ENCODE measurements at regions not wholly inside any gene's neighbourhood (a gene's known extent, or its start where the extent isn't known, plus 50 kb on each side); places are given as distances from the start of the nearest gene placed in this dataset.

DNA sequence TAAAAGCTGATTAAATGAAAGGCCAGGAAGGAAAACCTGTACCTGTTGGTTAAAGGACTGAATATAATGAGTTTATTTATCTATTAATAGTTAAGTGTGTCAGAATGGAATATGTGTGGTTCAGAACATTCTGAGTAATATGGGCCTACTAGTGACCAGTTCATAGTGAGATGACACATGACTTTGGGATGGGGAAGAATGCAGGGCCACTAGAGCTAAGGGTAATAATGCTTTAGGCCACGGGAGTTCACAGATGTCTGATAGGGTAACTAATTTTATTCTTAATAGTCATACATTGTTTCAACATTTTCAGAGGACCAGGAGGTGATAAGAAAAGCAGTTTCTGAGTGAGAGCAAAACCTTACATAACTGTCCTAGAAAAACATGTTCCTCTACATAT is 247.8 kb upstream of the OR4E1 start:
- H4K20me1 ChIP-seq (ENCODE audit: insufficient read depth, low read length) = no peaks in the 10 kb centered on the region
- no peak overlapping the region for H3K4me3 ChIP-seq (ENCODE audit: insufficient read depth, low read length)
- TF ChIP-seq, protein P1, sequence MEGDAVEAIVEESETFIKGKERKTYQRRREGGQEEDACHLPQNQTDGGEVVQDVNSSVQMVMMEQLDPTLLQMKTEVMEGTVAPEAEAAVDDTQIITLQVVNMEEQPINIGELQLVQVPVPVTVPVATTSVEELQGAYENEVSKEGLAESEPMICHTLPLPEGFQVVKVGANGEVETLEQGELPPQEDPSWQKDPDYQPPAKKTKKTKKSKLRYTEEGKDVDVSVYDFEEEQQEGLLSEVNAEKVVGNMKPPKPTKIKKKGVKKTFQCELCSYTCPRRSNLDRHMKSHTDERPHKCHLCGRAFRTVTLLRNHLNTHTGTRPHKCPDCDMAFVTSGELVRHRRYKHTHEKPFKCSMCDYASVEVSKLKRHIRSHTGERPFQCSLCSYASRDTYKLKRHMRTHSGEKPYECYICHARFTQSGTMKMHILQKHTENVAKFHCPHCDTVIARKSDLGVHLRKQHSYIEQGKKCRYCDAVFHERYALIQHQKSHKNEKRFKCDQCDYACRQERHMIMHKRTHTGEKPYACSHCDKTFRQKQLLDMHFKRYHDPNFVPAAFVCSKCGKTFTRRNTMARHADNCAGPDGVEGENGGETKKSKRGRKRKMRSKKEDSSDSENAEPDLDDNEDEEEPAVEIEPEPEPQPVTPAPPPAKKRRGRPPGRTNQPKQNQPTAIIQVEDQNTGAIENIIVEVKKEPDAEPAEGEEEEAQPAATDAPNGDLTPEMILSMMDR (IDR thresholded peaks at IDR 0.05; ENCODE audit: extremely low read depth, low read depth, low read length) = no peak
- H3K27ac ChIP-seq (ENCODE audit: low read depth, low read length) = no peak overlapping the region
- no peaks in the 10 kb centered on the region for H3K27me3 ChIP-seq (ENCODE audit: insufficient read depth, low read length)
- H3K79me2 ChIP-seq (ENCODE audit: insufficient read depth, low read length) = no peaks in the 10 kb centered on the region
- H3K9me3 ChIP-seq (ENCODE audit: low read depth, low read length) = no peaks in the 10 kb centered on the region
- H3K4me1 ChIP-seq (ENCODE audit: insufficient read depth, low read length) = no peaks in the 10 kb centered on the region
- no peak overlapping the region for H3K4me2 ChIP-seq (ENCODE audit: insufficient read depth, low read length)
- DNase-seq (ENCODE audit: insufficient read length, low spot score, missing footprints) = no peak
- no peaks in the 10 kb centered on the region for H3K36me3 ChIP-seq (ENCODE audit: insufficient read depth, low read length)
- H2AFZ ChIP-seq (ENCODE audit: low read length) = no peak overlapping the region

DNA sequence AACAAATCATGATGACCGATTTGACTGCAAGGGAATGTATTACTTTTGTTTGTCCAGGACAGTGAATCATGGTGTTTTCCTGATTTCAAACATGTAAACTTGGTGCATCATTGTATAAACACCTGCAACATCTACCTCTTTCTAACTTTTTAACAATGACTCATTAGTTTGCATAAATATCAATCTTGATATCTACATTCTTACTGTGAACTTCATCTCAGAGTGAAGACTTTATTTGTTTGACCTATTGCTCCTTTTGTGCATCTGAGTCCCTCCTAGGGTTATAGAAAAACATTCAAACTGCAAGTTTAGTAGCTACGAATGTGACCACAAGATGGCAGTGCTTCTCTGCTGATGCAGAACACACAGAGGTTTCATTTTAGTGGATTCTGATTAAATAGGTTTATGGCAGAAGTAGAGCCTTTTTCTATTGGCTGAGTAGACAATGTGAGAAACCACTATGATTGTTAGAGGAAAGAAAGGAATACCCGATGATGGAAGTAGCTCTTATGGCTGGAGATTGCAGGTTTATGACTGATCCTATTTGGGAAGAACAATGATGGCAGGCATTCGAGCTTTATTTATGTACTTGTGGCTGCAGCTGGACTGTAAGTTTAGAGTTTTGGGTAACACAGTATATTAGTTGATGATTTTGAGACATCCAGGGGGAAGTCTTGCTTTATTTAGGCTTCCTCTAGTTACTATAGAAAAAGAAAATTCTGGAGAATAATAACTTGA is 244.2 kb upstream of the OR4E1 start:
- no peaks in the 10 kb centered on the region for H3K9me3 ChIP-seq (ENCODE audit: low read depth, low read length)
- H3K27me3 ChIP-seq (ENCODE audit: insufficient read depth, low read length) = no peaks in the 10 kb centered on the region
- no peaks in the 10 kb centered on the region for H3K4me1 ChIP-seq (ENCODE audit: insufficient read depth, low read length)
- H3K79me2 ChIP-seq (ENCODE audit: insufficient read depth, low read length) = no peaks in the 10 kb centered on the region
- H3K36me3 ChIP-seq (ENCODE audit: insufficient read depth, low read length) = no peaks in the 10 kb centered on the region
- peak overlapping the region; percentile 57 for H3K4me2 ChIP-seq (ENCODE audit: insufficient read depth, low read length)
- no peak for DNase-seq (ENCODE audit: insufficient read length, low spot score, missing footprints)
- H3K4me3 ChIP-seq (ENCODE audit: insufficient read depth, low read length) = no peak overlapping the region
- H3K27ac ChIP-seq (ENCODE audit: low read depth, low read length) = no peak overlapping the region
- H2AFZ ChIP-seq (ENCODE audit: low read length) = peak overlapping the region; percentile 61
- TF ChIP-seq, protein P1 (IDR thresholded peaks at IDR 0.05; ENCODE audit: extremely low read depth, low read depth, low read length) = peak; percentile 80
- H4K20me1 ChIP-seq (ENCODE audit: insufficient read depth, low read length) = no peaks in the 10 kb centered on the region

DNA sequence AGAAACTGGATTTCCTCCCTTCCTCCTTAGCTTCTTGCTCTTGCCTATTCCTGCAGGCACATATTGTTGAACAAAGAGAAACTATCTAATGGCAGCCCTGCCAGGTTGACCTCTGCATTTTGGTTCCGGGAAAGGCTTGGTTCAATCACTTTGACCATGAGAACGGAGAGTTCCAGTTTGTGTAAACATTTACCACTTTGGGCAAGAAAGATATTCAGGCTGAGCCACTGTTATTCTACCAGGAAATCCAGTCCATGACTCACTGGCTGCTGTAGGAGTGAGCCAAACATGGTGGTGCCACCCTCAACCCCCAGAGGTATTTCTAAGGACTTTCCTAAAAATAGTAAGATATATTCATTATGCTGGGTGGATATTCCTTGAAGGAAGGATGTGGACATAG is 242.2 kb upstream of the OR4E1 start:
- Histone ChIP-seq H3K4me1 (ENCODE audit: insufficient read depth, low read length) (no peaks in the 10 kb centered on the region), H3K4me2 (ENCODE audit: insufficient read depth, low read length) (no peak overlapping the region), H2AFZ (ENCODE audit: low read length) (no peak overlapping the region), H3K79me2 (ENCODE audit: insufficient read depth, low read length) (no peaks in the 10 kb centered on the region), H3K9me3 (ENCODE audit: low read depth, low read length) (no peaks in the 10 kb centered on the region), H3K36me3 (ENCODE audit: insufficient read depth, low read length) (no peaks in the 10 kb centered on the region), H3K27me3 (ENCODE audit: insufficient read depth, low read length) (no peaks in the 10 kb centered on the region), H3K4me3 (ENCODE audit: insufficient read depth, low read length) (no peak overlapping the region), H3K27ac (ENCODE audit: low read depth, low read length) (no peak overlapping the region), H4K20me1 (ENCODE audit: insufficient read depth, low read length) (no peaks in the 10 kb centered on the region)
- DNase-seq (ENCODE audit: insufficient read length, low spot score, missing footprints) = no peak
- TF ChIP-seq, protein P1 (IDR thresholded peaks at IDR 0.05; ENCODE audit: extremely low read depth, low read depth, low read length) = no peak

DNA sequence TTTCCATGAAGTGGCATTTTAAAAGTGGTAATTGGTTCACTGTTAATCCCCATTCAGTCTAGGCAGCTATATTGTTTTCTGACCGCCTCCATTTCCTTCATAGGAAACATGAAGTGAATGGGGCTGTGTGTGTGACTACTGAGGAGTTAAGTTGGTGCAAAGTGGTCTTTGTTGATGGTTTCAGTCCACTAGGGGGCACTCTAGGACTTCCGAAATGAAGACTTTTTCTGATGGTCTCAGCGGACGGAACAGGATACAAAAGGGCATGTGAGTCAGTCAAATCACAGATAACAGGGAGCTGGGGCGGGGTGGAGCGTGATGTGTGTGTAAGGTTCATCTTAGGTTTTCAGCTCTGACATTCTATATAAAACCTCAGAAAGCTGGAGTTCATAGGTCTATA is 240.1 kb upstream of the OR4E1 start:
- Histone ChIP-seq H3K4me2 (ENCODE audit: insufficient read depth, low read length) (no peak overlapping the region), H3K4me1 (ENCODE audit: insufficient read depth, low read length) (no peaks in the 10 kb centered on the region), H3K27ac (ENCODE audit: low read depth, low read length) (no peak overlapping the region), H3K27me3 (ENCODE audit: insufficient read depth, low read length) (no peaks in the 10 kb centered on the region), H3K9me3 (ENCODE audit: low read depth, low read length) (no peaks in the 10 kb centered on the region), H3K4me3 (ENCODE audit: insufficient read depth, low read length) (no peak overlapping the region), H4K20me1 (ENCODE audit: insufficient read depth, low read length) (no peaks in the 10 kb centered on the region), H3K79me2 (ENCODE audit: insufficient read depth, low read length) (no peaks in the 10 kb centered on the region), H2AFZ (ENCODE audit: low read length) (no peak overlapping the region), H3K36me3 (ENCODE audit: insufficient read depth, low read length) (no peaks in the 10 kb centered on the region)
- no peak for DNase-seq (ENCODE audit: insufficient read length, low spot score, missing footprints)
- TF ChIP-seq, protein P1 (IDR thresholded peaks at IDR 0.05; ENCODE audit: extremely low read depth, low read depth, low read length) = peak; percentile 69

Data from osteoblast (primary cell).